ENCODE measurements at regions not wholly inside any gene's neighbourhood (a gene's known extent, or its start where the extent isn't known, plus 50 kb on each side); places are given as distances from the start of the nearest gene placed in this dataset.

GRCh38 chr10:30770816-30771215 lies 141.3 kb upstream of the LYZL2 start:
- DNase-seq (ENCODE audit: low read depth) (no peak), FAIRE-seq (no peak)
- Histone ChIP-seq H3K36me3 (ENCODE audit: control insufficient read depth, insufficient read depth, low read length) (no peaks in the 10 kb centered on the region), H3K27me3 (ENCODE audit: control insufficient read depth, insufficient read depth, low read length) (no peaks in the 10 kb centered on the region), H3K4me3 (ENCODE audit: low read depth, low read length) (no peak overlapping the region)
- TF ChIP-seq, protein P1, sequence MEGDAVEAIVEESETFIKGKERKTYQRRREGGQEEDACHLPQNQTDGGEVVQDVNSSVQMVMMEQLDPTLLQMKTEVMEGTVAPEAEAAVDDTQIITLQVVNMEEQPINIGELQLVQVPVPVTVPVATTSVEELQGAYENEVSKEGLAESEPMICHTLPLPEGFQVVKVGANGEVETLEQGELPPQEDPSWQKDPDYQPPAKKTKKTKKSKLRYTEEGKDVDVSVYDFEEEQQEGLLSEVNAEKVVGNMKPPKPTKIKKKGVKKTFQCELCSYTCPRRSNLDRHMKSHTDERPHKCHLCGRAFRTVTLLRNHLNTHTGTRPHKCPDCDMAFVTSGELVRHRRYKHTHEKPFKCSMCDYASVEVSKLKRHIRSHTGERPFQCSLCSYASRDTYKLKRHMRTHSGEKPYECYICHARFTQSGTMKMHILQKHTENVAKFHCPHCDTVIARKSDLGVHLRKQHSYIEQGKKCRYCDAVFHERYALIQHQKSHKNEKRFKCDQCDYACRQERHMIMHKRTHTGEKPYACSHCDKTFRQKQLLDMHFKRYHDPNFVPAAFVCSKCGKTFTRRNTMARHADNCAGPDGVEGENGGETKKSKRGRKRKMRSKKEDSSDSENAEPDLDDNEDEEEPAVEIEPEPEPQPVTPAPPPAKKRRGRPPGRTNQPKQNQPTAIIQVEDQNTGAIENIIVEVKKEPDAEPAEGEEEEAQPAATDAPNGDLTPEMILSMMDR (IDR thresholded peaks at IDR 0.05; ENCODE audit: insufficient read depth, low read length, severe bottlenecking), result no peak

DNA sequence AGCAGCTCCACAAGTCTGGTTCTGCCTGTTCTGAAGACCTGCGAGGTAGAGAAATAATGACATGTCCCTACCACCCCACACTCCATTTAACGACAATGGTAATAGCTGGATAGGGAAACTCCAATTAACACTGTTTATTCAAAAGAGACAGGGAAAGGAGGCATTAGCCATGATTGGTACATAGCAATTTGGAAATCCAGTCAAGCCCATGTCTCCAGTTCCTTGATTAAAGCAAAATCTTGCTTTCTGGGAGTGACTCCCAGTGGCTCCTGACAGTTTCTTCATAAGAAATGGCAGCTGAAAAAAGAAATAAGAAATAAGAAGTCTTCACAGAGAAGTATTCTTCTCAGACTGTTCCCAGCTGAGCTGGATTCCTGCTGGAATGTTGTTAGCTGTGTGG lies 140.7 kb upstream of the LYZL2 start:
- DNase-seq (ENCODE audit: low read depth) (no peak), FAIRE-seq (no peak)
- Histone ChIP-seq H3K4me3 (ENCODE audit: low read depth, low read length) (no peak overlapping the region), H3K27me3 (ENCODE audit: control insufficient read depth, insufficient read depth, low read length) (no peaks in the 10 kb centered on the region), H3K36me3 (ENCODE audit: control insufficient read depth, insufficient read depth, low read length) (no peaks in the 10 kb centered on the region)
- TF ChIP-seq, protein P1 (IDR thresholded peaks at IDR 0.05; ENCODE audit: insufficient read depth, low read length, severe bottlenecking), result no peak

GRCh38 chr10:30769361-30769760 lies 139.8 kb upstream of the LYZL2 start:
- no peak for FAIRE-seq
- TF ChIP-seq, protein P1 (IDR thresholded peaks at IDR 0.05; ENCODE audit: insufficient read depth, low read length, severe bottlenecking), result no peak
- Histone ChIP-seq H3K27me3 (ENCODE audit: control insufficient read depth, insufficient read depth, low read length) (no peaks in the 10 kb centered on the region), H3K36me3 (ENCODE audit: control insufficient read depth, insufficient read depth, low read length) (no peaks in the 10 kb centered on the region), H3K4me3 (ENCODE audit: low read depth, low read length) (no peak overlapping the region)
- DNase-seq (ENCODE audit: low read depth), result no peak

- Histone ChIP-seq H3K36me3 (ENCODE audit: control insufficient read depth, insufficient read depth, low read length) (no peaks in the 10 kb centered on the region), H3K4me3 (ENCODE audit: low read depth, low read length) (no peak overlapping the region), H3K27me3 (ENCODE audit: control insufficient read depth, insufficient read depth, low read length) (no peaks in the 10 kb centered on the region)
- DNase-seq (ENCODE audit: low read depth), result no peak
- TF ChIP-seq, protein P1 (IDR thresholded peaks at IDR 0.05; ENCODE audit: insufficient read depth, low read length, severe bottlenecking), result no peak
- no peak for FAIRE-seq
Observed at GRCh38 chr10:30765616-30766015, 136.1 kb upstream of the LYZL2 start.

- no peaks in the 10 kb centered on the region for H3K27me3 ChIP-seq (ENCODE audit: control insufficient read depth, insufficient read depth, low read length)
- TF ChIP-seq, protein P1 (IDR thresholded peaks at IDR 0.05; ENCODE audit: insufficient read depth, low read length, severe bottlenecking), result no peak
- FAIRE-seq (no peak), DNase-seq (ENCODE audit: low read depth) (no peak)
- no peak overlapping the region for H3K4me3 ChIP-seq (ENCODE audit: low read depth, low read length)
- no peaks in the 10 kb centered on the region for H3K36me3 ChIP-seq (ENCODE audit: control insufficient read depth, insufficient read depth, low read length)
Observed at GRCh38 chr10:30765022-30765615, 135.6 kb upstream of the LYZL2 start.

- H3K36me3 ChIP-seq (ENCODE audit: control insufficient read depth, insufficient read depth, low read length), result no peaks in the 10 kb centered on the region
- FAIRE-seq, result no peak
- TF ChIP-seq, protein P1 (IDR thresholded peaks at IDR 0.05; ENCODE audit: insufficient read depth, low read length, severe bottlenecking), result no peak
- no peak overlapping the region for H3K4me3 ChIP-seq (ENCODE audit: low read depth, low read length)
- DNase-seq (ENCODE audit: low read depth), result no peak
- no peaks in the 10 kb centered on the region for H3K27me3 ChIP-seq (ENCODE audit: control insufficient read depth, insufficient read depth, low read length)
Observed at GRCh38 chr10:30763918-30764317, 134.4 kb upstream of the LYZL2 start.
